Myocyte (in vitro differentiated cells): ENCODE measurements at regions not wholly inside any gene's neighbourhood (a gene's known extent, or its start where the extent isn't known, plus 50 kb on each side); places are given as distances from the start of the nearest gene placed in this dataset.

Source experiments
- DNase-seq: peaks from one replicate; pipeline ENCODE4 v3.0.0-alpha.2; 2012; ENCODE audit warnings: low read depth

GRCh38 chr4:110878413-110878812 lies 255.5 kb upstream of the PITX2 start:
- no peak for DNase-seq

DNA sequence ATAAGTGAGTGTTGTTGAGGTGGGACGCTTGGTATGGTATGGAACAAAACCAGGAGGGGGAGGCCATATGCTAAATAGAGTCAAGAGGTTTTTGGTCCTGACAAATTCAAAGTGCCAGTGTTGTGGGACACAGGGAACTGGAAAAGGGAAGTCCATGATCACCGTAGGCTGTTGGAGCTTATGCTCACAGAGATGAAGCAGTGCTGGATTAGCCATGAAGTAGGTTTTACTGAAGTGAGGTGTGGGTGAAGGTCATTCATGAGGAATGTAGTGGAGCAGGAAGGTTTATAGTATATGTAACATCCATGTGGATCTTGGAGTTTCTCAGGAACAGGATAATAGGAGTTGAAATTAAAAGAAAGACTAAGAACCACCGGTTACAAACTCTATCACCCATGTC lies 256.1 kb upstream of the PITX2 start:
- no peak for DNase-seq

GRCh38 chr4:110886270-110886669 lies 263.4 kb upstream of the PITX2 start:
- DNase-seq, result no peak

GRCh38 chr4:110886856-110887255 lies 264.0 kb upstream of the PITX2 start:
- DNase-seq, result no peak

- no peak for DNase-seq
Observed at GRCh38 chr4:110897784-110898183, 274.9 kb upstream of the PITX2 start.

- peak; percentile 6 for DNase-seq
Observed at GRCh38 chr4:110898290-110898689, 275.4 kb upstream of the PITX2 start.

GRCh38 chr4:110900213-110900769 lies 277.4 kb upstream of the PITX2 start:
- DNase-seq, result peak; percentile 55

DNA sequence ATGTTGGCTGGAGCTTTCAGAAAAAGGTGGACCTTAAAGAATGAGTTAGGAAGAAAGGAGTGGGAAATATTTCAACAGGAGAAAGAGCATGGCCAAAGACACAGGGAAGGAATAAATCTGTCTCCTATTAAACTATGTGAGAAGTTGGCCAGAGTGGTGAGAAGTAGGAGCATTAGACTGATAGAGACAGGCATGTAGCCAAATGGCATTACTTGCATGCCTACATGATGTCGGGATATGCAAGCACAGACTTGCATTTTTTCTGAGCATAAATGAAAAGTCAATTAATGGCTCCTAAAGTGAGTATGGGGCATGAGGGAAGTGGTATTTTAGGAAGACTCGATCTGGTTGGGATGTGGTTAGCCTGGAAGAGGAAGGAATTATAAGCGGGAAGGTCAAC lies 279.6 kb upstream of the PITX2 start:
- DNase-seq, result peak; percentile 8

GRCh38 chr4:110904435-110905065 lies 281.7 kb upstream of the PITX2 start:
- no peak for DNase-seq

GRCh38 chr4:110905367-110905766 lies 282.5 kb upstream of the PITX2 start:
- DNase-seq, result no peak

DNA sequence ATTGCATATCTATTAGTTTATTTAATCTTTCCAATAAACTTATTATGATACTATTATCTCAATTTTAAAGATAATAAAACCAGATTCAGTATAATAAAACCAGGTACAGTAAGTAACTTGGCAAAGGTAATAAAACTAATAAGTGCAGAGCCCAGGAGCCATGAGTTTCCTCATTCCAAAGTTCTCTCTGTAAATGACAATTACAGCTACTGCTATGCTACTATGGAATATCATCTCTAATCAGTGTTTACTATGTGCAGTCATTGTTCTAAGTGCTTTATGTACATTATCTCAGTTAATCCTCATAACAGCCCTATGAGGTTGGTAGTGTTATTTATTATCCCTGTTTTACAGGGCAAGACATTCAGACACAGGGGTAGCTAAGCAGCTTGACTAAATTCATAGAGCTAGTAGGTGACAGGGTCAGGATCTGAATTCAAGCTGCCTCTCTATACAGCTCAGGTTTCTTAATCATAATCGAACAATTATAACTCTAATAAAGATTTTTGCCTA lies 285.0 kb upstream of the PITX2 start:
- no peak for DNase-seq

GRCh38 chr4:110914791-110915190 lies 291.9 kb upstream of the PITX2 start:
- DNase-seq, result no peak

GRCh38 chr4:110915301-110915700 lies 292.4 kb upstream of the PITX2 start:
- no peak for DNase-seq

GRCh38 chr4:110916505-110916904 lies 293.6 kb upstream of the PITX2 start:
- no peak for DNase-seq

GRCh38 chr4:110917835-110918234 lies 295.0 kb upstream of the PITX2 start:
- no peak for DNase-seq

GRCh38 chr4:110920990-110921389 lies 298.1 kb upstream of the PITX2 start:
- no peak for DNase-seq

- no peak for DNase-seq
Observed at GRCh38 chr4:110924761-110925160, 301.9 kb upstream of the PITX2 start.

- no peak for DNase-seq
Observed at GRCh38 chr4:110926841-110927400, 304.0 kb upstream of the PITX2 start.

DNA sequence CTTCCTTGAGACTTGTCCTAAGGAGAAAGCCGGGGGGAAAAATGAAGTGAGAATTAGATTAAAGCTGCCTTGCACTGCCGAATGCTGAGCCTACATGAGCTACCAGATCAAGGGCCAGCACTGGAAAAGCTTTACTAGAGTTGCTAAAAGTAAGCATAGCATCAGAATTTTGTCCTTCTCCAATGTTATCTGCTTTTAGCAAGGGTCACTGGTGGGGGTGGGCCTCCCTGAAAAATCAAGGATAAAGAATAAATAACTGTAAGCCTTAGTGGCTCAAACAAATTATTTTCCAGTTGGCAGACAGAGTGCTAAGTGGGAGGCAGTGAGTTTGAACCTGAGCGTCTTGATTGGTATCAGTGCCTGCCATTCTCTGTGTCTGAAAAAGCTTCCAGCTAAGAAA lies 310.5 kb upstream of the PITX2 start:
- no peak for DNase-seq

GRCh38 chr4:110944501-110944900 lies 321.6 kb upstream of the PITX2 start:
- DNase-seq, result no peak

DNA sequence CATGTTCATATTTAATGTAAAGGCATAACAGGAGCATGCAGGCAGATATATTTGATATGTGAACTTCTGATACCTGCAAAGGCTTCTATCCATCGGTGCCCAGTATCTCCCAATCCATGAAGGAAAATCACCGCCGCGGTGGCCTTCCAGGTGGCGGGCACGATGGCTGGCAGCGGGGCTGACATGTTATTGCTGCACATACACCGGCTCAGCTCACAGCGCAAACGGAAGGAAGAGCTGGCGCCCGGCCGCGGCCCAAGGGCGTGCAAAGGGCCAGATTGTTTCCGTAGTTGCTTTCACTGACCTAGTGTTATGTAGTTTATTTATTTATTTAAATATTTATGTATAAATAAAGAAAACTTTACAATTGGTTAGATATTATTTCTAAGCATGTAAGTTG lies 322.7 kb upstream of the PITX2 start:
- no peak for DNase-seq

- DNase-seq, result no peak
Observed at GRCh38 chr4:110949542-110949941, 326.7 kb upstream of the PITX2 start.

DNA sequence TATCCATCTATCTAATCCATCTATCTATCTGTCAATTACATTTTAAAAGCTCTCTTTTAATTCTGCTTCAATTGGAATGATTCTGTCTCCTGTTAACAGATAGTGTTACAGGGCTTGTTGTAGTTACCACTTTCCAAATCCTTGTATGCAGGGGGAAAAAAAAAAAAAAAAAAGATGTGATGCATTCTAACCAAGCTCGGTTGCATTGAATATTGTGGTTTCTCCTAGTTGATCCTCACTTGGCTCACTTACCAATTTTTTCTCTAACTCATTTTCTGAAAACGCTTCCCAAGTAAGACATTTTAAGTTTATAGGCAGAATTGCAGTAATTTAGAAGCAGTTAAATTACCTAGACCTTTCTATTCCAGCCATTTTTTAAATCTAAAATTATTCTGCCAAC lies 327.9 kb upstream of the PITX2 start:
- DNase-seq, result peak; percentile 65
